ENCODE measurements at regions not wholly inside any gene's neighbourhood (a gene's known extent, or its start where the extent isn't known, plus 50 kb on each side); places are given as distances from the start of the nearest gene placed in this dataset.

DNA sequence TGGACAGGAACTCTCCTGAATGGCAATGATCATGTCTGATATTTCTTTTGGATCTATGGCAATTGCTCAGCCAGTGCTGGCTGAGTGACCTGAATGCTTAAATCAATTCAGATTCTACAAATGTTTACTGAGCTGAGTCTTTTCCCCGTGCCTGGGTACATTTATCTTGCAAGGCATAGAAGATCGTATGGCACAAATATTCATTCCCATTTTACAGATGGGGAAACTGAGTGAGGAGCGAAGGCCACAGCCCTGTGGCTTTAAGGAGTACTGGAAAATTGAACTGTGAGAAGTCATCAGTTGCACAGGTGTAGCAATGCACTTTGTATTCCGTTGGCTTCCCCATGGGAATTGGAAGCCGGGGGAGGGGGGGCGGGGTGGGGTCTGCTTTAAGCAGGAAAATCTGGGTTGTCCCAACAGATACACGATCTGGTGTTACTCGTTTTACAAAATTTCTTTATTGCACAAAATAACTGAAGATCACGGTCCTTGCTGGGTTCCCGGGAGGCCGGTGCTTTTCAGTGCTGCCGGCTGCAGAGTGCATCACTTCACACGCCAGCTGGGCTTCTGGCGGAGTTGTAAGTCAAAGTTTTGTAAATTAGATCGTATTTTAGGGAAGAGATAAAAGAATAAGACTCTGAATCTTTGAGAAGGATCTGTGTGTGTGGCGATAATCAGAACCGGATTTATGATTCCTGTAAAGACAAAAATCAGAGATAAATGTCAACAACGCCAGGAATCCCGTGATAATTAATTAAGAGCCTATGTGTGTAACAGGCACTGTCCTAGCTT lies 75.0 kb upstream of the MAP1LC3B2 start:
- DNase-seq (ENCODE audit: low read depth in 2 of 2) = no peak

DNA sequence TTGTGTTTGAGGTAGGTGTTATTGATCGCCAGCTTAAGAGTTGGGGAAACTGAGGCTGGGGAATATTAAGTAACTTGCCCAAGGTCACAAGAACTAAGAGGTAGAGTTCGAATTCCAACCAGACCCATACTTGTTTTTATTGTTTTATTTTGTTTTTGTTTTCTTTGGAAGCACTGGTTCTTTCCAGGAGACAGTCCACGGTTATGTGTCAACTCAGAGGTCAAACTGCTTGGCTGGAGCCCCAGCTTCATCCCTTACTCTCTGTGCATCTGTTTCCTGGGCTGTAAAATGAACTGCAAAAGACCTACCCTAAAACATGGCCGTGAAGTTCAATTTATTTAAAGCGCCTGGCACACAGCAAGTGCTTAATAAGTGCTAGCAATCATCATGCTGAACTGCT lies 74.4 kb upstream of the MAP1LC3B2 start:
- DNase-seq (ENCODE audit: low read depth in 2 of 2) = no peak

- DNase-seq (ENCODE audit: low read depth in 2 of 2) = no peak
Measured at GRCh38 chr12:116489116-116489515, 70.1 kb upstream of the MAP1LC3B2 start.

GRCh38 chr12:116490471-116490870 lies 68.7 kb upstream of the MAP1LC3B2 start:
- no peak for DNase-seq (ENCODE audit: low read depth in 2 of 2)

DNA sequence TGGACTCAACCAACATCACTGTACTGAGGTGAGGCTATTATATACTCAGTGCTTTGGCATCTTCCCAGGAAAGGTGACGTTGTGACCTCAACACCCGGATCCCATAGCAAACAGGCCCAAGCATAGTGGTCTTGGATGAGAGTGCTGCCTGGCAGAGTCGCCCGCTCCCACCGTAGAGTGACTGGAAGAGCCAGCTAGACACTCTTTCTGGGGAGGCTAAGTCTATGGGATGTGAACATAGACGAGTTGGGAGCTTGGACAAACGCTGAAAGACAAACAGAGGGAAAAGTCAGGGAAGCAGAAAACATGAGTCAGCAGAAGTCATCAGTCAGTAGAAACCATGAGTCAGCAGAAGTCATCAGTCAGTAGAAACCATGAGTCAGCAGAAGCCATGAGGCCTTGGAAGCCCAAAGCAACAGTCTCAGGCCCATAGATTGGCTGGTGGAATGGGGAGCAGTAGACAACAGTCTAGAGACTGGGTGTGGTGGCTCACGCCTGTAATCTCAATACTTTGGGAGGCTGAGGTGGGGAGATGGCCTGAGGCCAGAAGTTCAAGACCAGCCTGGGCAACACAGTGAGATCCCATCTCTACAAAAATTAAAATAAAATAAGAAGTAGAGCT lies 66.4 kb upstream of the MAP1LC3B2 start:
- DNase-seq (ENCODE audit: low read depth in 2 of 2) = no peak

GRCh38 chr12:116495260-116495659 lies 63.9 kb upstream of the MAP1LC3B2 start:
- DNase-seq (ENCODE audit: low read depth in 2 of 2) = no peak

GRCh38 chr12:116497051-116497591 lies 62.1 kb upstream of the MAP1LC3B2 start:
- no peak for DNase-seq (ENCODE audit: low read depth in 2 of 2)

DNA sequence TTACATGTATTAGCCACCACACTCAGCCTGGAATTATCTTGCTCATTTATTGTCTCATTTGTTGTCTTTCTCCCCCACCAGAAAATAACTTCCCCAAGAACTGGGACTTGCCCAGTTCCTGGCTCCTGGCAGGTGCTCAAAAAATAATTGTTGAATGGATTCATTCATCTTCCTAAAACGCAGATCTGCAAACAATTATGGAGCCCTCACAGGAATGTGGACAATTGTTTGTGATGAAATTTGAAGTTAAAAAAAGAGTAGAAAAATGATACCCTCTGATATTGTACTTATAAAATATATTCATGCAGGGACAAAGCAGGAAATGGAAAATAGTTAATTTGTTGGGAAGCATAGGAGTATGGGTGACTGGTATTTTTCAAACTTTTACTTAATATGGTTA lies 60.7 kb upstream of the MAP1LC3B2 start:
- no peak for DNase-seq (ENCODE audit: low read depth in 2 of 2)

GRCh38 chr12:116502141-116502725 lies 56.9 kb upstream of the MAP1LC3B2 start:
- DNase-seq (ENCODE audit: low read depth in 2 of 2) = no peak

DNA sequence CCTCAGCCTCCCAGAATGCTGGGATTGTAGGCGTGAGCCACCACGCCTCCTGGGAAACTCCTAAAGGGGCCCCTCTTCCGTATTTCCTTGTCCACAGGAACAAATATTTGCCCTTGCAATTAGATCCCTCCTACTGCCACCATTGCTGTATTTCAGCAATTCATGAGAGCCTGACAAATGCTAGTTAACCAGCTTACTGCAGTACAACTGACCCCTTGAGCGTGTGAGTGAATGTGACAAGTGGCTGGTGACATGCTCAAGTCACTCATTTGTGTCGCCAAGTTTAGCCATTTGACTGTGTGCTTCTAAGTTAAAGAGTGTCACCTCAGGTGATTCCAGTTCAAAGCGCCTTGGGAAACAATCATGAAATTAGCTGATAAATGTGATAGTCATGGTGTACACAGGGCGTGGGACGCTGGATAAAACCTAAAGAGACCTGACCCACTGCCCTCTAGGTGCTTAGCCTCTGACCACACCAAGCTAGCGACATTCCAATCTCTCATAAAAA lies 56.1 kb upstream of the MAP1LC3B2 start:
- DNase-seq (ENCODE audit: low read depth in 2 of 2) = no peak

DNA sequence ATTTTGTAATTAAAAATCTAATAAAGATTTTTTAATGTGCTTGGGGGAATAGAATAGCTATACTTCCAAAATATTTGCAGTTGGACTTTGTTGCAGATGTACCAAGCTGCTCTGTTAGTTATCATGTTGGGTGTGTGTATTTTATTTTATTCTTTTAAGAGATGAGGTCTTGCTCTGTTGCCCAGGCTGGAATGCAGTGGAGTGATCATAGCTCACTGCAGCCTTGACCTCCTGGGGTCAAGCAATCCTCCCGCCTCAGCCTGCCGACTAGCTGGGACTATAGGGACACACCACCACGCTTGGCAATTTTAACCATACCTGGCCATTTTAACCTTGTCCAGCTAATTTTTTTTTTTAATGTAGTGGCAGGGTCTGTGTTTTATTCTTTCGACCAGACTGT lies 54.7 kb upstream of the MAP1LC3B2 start:
- DNase-seq (ENCODE audit: low read depth in 2 of 2) = no peak

GRCh38 chr12:116506697-116507064 lies 52.5 kb upstream of the MAP1LC3B2 start:
- DNase-seq (ENCODE audit: low read depth in 2 of 2) = no peak

DNA sequence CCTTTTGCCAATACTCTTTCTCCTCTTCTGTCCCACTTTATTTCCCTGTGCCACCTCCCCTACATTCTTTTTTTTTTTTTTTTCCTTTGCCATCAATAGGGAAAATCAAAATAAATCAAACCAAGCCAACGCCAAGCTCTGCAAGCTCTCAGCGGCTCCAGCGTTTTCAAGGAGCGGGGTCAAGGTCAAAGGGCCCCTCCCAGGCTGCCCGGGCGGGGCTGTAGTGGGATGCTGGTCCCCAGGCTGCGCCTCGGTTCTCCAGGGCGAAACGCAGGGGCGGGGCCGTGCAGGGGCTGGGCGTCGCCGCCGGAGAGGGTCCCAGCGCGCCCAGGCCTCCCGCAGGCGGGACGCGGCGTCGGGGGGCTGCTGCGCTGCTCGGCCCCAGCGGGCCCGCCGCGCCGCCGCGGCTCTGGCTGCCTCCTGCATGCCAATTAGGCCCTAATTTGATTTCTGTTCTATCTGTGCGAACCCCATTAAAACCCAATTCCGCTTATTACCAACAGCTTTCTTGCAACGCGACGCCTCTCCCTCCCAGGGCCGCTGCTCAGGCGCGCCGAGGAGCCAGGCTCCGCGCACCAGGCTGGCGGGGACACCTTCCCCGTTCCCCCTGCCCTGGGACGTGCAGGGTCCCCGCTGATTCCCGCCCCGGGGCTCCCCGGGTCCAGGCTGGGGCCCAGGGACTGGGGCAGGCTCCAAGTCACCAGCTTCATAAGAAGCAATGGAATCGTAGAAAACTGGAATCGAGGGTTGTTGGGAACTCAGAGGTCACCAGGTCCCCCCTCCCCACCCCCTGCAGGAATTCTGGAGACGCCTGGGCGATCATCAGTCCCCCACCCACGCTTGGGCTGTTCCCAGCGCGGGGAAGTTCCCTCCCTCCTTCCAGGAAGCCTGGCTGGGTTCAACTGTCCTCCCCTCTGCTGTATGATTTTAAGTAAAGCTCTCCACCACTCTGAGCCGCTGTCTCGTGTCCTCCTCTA lies 50.7 kb upstream of the MAP1LC3B2 start:
- DNase-seq (ENCODE audit: low read depth in 2 of 2) = peak in 1 of 2 donors; percentile 21

All from stimulated activated CD8-positive, alpha-beta memory T cell treated with anti-CD3 and anti-CD28 coated beads, Interleukin-15, amount 100 ng/mL, for 48 hours (primary cell).